ENCODE measurements at regions not wholly inside any gene's neighbourhood (a gene's known extent, or its start where the extent isn't known, plus 50 kb on each side); places are given as distances from the start of the nearest gene placed in this dataset.

DNA sequence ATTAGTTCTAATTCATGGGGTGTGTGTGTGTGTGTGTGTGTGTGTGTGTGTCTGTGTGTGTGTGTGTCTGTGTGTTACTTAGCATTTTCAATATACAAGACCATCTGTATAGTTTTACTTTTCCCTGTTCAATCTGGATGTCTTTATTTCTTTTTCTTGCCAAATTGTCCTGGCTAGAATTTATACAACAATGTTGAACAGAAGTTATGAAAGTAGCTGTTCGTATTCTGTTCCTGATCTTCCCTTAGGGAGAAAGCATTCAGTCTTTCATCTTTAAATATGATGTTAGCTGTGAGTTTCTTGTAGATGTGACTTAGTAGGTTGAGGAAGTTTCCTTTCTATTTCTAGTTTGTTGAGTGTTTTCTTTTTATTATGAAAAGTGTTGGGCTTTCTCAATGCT is 101.0 kb upstream of the ADRA1D start:
- Histone ChIP-seq H3K27me3 (no peaks in the 10 kb centered on the region), H3K4me1 (no peaks in the 10 kb centered on the region), H3K9me3 (no peaks in the 10 kb centered on the region), H3K36me3 (ENCODE audit: low read depth, missing control alignments) (no peaks in the 10 kb centered on the region), H3K27ac (no peak overlapping the region), H3K4me3 (no peak overlapping the region)
- intact Hi-C loops (cut with DNase I; ENCODE audit: low total_unique reads), result no loop called here
- 50 to 78% methylated on average over 1 of the region's 1 CpG for WGBS, 2 donors
- no peak for DNase-seq
- TF ChIP-seq POLR2A (IDR thresholded peaks at IDR 0.05), result no peak
- TF ChIP-seq, protein P1, sequence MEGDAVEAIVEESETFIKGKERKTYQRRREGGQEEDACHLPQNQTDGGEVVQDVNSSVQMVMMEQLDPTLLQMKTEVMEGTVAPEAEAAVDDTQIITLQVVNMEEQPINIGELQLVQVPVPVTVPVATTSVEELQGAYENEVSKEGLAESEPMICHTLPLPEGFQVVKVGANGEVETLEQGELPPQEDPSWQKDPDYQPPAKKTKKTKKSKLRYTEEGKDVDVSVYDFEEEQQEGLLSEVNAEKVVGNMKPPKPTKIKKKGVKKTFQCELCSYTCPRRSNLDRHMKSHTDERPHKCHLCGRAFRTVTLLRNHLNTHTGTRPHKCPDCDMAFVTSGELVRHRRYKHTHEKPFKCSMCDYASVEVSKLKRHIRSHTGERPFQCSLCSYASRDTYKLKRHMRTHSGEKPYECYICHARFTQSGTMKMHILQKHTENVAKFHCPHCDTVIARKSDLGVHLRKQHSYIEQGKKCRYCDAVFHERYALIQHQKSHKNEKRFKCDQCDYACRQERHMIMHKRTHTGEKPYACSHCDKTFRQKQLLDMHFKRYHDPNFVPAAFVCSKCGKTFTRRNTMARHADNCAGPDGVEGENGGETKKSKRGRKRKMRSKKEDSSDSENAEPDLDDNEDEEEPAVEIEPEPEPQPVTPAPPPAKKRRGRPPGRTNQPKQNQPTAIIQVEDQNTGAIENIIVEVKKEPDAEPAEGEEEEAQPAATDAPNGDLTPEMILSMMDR (IDR thresholded peaks at IDR 0.05), result no peak

DNA sequence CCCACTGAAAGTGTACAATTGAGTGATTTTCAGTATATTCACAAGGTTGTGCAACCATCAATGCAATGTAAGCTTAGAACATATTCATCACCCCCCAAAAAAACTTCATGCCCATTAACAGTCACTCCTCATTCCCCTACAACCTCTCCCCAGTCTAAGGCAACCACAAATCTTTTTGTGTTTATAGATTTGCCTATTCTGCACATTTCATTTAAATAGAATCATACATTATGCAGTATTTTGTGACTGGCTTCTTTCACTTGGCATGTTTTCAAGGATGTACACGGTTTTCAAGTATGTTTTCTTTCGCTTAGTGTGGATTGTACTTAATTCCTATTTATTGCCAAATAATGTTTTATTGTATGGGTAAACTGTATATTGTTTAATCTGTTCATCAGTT is 95.6 kb upstream of the ADRA1D start:
- 83 to 84% methylated on average over 2 of the region's 2 CpGs for WGBS, 2 donors
- H3K9me3 ChIP-seq, result no peaks in the 10 kb centered on the region
- TF ChIP-seq, protein P1 (IDR thresholded peaks at IDR 0.05), result no peak
- TF ChIP-seq POLR2A (IDR thresholded peaks at IDR 0.05), result no peak
- H3K27me3 ChIP-seq, result no peaks in the 10 kb centered on the region
- no peak for DNase-seq
- H3K36me3 ChIP-seq (ENCODE audit: low read depth, missing control alignments), result no peaks in the 10 kb centered on the region
- H3K27ac ChIP-seq, result no peak overlapping the region
- H3K4me3 ChIP-seq, result no peak overlapping the region
- intact Hi-C loops (cut with DNase I; ENCODE audit: low total_unique reads), result no loop called here
- no peaks in the 10 kb centered on the region for H3K4me1 ChIP-seq

DNA sequence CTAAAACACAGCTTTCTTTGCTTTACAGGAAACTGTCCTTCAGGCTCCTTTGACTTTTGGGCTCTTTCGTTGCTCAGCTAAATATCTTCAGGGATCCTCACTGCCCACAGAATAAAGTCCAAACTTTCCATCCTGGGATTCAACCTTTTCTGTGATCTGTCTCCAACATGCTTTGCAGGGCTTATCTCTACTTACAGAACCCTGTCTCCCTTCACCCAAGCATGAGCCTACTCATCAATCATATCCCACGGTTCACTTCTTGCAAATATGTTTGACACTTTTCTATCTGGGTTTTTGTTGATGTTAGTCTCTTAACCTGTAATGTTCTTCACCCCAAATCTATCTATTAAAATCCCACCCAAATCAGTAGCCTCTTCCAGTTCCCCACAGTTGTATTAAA is 93.5 kb upstream of the ADRA1D start:
- intact Hi-C loops (cut with DNase I; ENCODE audit: low total_unique reads), result no loop called here
- Histone ChIP-seq H3K9me3 (no peaks in the 10 kb centered on the region), H3K27me3 (no peaks in the 10 kb centered on the region), H3K4me3 (no peak overlapping the region), H3K4me1 (no peaks in the 10 kb centered on the region), H3K36me3 (ENCODE audit: low read depth, missing control alignments) (no peaks in the 10 kb centered on the region), H3K27ac (no peak overlapping the region)
- DNase-seq, result no peak
- 35 to 43% methylated on average over 2 of the region's 2 CpGs for WGBS, 2 donors
- TF ChIP-seq, protein P1 (IDR thresholded peaks at IDR 0.05), result no peak
- no peak for TF ChIP-seq POLR2A (IDR thresholded peaks at IDR 0.05)

DNA sequence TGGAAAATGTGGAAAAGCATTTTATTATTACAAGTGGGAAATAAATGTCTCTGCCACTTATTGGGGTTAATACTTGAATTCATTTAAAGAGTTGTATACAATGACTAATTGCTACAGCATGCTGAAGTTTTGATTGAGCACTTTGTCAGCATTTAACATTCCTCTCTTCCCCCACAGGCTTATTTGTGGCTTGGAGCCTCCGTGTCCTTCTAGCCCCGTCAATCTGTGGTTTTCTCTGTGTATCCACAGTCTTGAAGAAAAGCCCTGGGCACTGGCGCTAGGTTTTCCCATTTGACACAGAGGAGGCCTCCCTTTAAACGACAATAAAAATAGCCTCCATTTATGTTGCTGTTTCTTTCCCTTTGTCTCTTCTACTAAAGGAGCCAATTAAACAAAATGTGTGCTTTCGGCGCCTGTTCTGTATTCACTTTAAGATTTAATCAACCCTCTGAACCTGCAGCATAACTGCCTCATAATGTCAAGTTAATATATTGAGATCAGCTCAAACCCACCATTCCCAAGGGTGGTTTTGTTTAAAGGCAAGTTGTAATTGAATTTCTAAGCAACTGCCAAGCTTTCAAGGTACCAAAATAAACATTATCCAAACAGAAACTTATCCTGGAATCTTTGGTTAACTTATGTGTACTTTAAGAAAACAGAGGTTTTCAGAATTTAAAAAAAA is 92.9 kb upstream of the ADRA1D start:
- Histone ChIP-seq H3K27ac (no peak overlapping the region), H3K27me3 (no peaks in the 10 kb centered on the region), H3K4me3 (no peak overlapping the region), H3K36me3 (ENCODE audit: low read depth, missing control alignments) (no peaks in the 10 kb centered on the region), H3K9me3 (no peaks in the 10 kb centered on the region), H3K4me1 (no peaks in the 10 kb centered on the region)
- no peak for TF ChIP-seq POLR2A (IDR thresholded peaks at IDR 0.05)
- TF ChIP-seq, protein P1 (IDR thresholded peaks at IDR 0.05), result no peak
- 45 to 54% methylated on average over 6 of the region's 6 CpGs for WGBS, 2 donors
- intact Hi-C loops (cut with DNase I; ENCODE audit: low total_unique reads), result no loop called here
- no peak for DNase-seq

DNA sequence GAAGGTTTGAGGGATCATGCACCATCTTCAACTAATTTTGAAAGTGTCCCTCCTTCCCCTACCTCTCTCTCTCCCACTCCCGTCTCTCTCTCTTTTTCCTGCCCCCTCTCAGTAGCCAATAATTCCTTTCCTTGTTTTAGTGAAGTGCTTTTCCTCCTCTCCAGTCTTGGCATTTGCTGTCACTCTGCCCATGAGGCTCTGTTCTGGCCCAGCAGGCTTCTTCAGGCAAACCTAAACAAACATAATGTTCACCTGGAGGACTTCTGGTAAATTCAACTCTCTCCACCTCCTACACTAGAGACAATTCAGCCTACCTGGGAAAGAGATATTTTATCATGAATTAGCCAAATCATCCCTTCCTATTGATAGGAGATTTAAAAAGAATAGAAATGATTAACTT is 86.6 kb upstream of the ADRA1D start:
- H3K4me1 ChIP-seq, result no peaks in the 10 kb centered on the region
- no peak overlapping the region for H3K4me3 ChIP-seq
- intact Hi-C loops (cut with DNase I; ENCODE audit: low total_unique reads), result no loop called here
- TF ChIP-seq, protein P1 (IDR thresholded peaks at IDR 0.05), result no peak
- TF ChIP-seq POLR2A (IDR thresholded peaks at IDR 0.05), result no peak
- no peaks in the 10 kb centered on the region for H3K9me3 ChIP-seq
- no peak for DNase-seq
- H3K36me3 ChIP-seq (ENCODE audit: low read depth, missing control alignments), result no peaks in the 10 kb centered on the region
- WGBS, 2 donors, result 83 to 89% methylated on average over 1 of the region's 1 CpG
- H3K27me3 ChIP-seq, result no peaks in the 10 kb centered on the region
- no peak overlapping the region for H3K27ac ChIP-seq
